Fibroblast of peridontal ligament (primary cell): ENCODE measurements at regions not wholly inside any gene's neighbourhood (a gene's known extent, or its start where the extent isn't known, plus 50 kb on each side); places are given as distances from the start of the nearest gene placed in this dataset.

ENCODE experiments used
- DNase-seq: peaks from one replicate; pipeline ENCODE4 v3.0.0-alpha.2; 2010; ENCODE audit errors: extremely low read depth

- no peak for DNase-seq
These were observed 113.3 kb downstream of the ZNF280B start for GRCh38 chr22:22395245-22395644.

- DNase-seq = no peak
These were observed 111.7 kb downstream of the ZNF280B start for GRCh38 chr22:22396741-22397291.

GRCh38 chr22:22397292-22397870 is 111.2 kb downstream of the ZNF280B start:
- peak; percentile 13 for DNase-seq

GRCh38 chr22:22397875-22398524 is 110.5 kb downstream of the ZNF280B start:
- DNase-seq = no peak

GRCh38 chr22:22398530-22399327 is 109.8 kb downstream of the ZNF280B start:
- no peak for DNase-seq

- no peak for DNase-seq
These were observed 108.4 kb downstream of the ZNF280B start for GRCh38 chr22:22400099-22400498.

GRCh38 chr22:22400964-22401363 is 107.6 kb downstream of the ZNF280B start:
- DNase-seq = no peak

- no peak for DNase-seq
These were observed 107.2 kb downstream of the ZNF280B start for GRCh38 chr22:22401381-22401780.

- DNase-seq = no peak
These were observed 105.2 kb downstream of the ZNF280B start for GRCh38 chr22:22403306-22403705.

- DNase-seq = no peak
These were observed 104.8 kb downstream of the ZNF280B start for GRCh38 chr22:22403771-22404170.

- no peak for DNase-seq
These were observed 103.8 kb downstream of the ZNF280B start for GRCh38 chr22:22404598-22405284.

- no peak for DNase-seq
These were observed 102.0 kb downstream of the ZNF280B start for GRCh38 chr22:22406445-22407027.

- DNase-seq = no peak
These were observed 101.5 kb downstream of the ZNF280B start for GRCh38 chr22:22407061-22407460.

- DNase-seq = no peak
These were observed 100.3 kb downstream of the ZNF280B start for GRCh38 chr22:22408269-22408668.

GRCh38 chr22:22408731-22409696 is 99.5 kb downstream of the ZNF280B start:
- no peak for DNase-seq

GRCh38 chr22:22410121-22410520 is 98.4 kb downstream of the ZNF280B start:
- peak; percentile 14 for DNase-seq

- no peak for DNase-seq
These were observed 97.9 kb downstream of the ZNF280B start for GRCh38 chr22:22410677-22411076.

- DNase-seq = no peak
These were observed 94.3 kb downstream of the ZNF280B start for GRCh38 chr22:22414266-22414665.

GRCh38 chr22:22417495-22418162 is 90.9 kb downstream of the ZNF280B start:
- no peak for DNase-seq

GRCh38 chr22:22418163-22418549 is 90.4 kb downstream of the ZNF280B start:
- DNase-seq = no peak
